ENCODE measurements at regions not wholly inside any gene's neighbourhood (a gene's known extent, or its start where the extent isn't known, plus 50 kb on each side); places are given as distances from the start of the nearest gene placed in this dataset.
"Not testable (repeated sequence)": the region's sequence is repeated elsewhere in the genome, so short reads cannot be mapped to it uniquely, and the experiment has no call there.

GRCh38 chrX:144127570-144128169 is 243.8 kb downstream of the UBE2NL start:
- not testable (repeated sequence) for TF ChIP-seq CTCF (IDR thresholded peaks at IDR 0.05); ZFX (IDR thresholded peaks at IDR 0.05; ENCODE audit: borderline replicate concordance)
